Rectal smooth muscle tissue (tissue), 1 donor: ENCODE measurements at regions not wholly inside any gene's neighbourhood (a gene's known extent, or its start where the extent isn't known, plus 50 kb on each side); places are given as distances from the start of the nearest gene placed in this dataset.

Experiments used
- H3K27ac ChIP-seq: one replicate; pipeline ENCODE4 v1.7.0; 2013; ENCODE audit warnings: low read depth, low read length, inconsistent platforms
- H3K27me3 ChIP-seq: one replicate; pipeline ENCODE4 v1.7.0; 2013; ENCODE audit warnings: low read length; ENCODE audit not compliant: control insufficient read depth, insufficient read depth
- H3K36me3 ChIP-seq: one replicate; pipeline ENCODE4 v1.7.0; 2013; ENCODE audit warnings: low read length; ENCODE audit not compliant: control insufficient read depth, insufficient read depth
- H3K4me1 ChIP-seq: one replicate; pipeline ENCODE4 v1.7.0; 2013; ENCODE audit warnings: low read length; ENCODE audit not compliant: control insufficient read depth, insufficient read depth
- H3K4me3 ChIP-seq: one replicate; pipeline ENCODE4 v1.7.0; 2013; ENCODE audit warnings: low read length
- H3K9ac ChIP-seq: one replicate; pipeline ENCODE4 v1.7.0; 2013; ENCODE audit warnings: low read length

- H3K9ac ChIP-seq = no peak overlapping the region
- no peaks in the 10 kb centered on the region for H3K36me3 ChIP-seq
- H3K4me3 ChIP-seq = no peak overlapping the region
- no peaks in the 10 kb centered on the region for H3K27me3 ChIP-seq
- peaks cover 2% of the 10 kb centered on the region for H3K4me1 ChIP-seq
- no peak overlapping the region for H3K27ac ChIP-seq
These were observed 265.0 kb upstream of the PARD3B start for GRCh38 chr2:204280262-204280668.

GRCh38 chr2:204282081-204282480 is 263.2 kb upstream of the PARD3B start:
- no peak overlapping the region for H3K27ac ChIP-seq
- no peak overlapping the region for H3K9ac ChIP-seq
- H3K27me3 ChIP-seq = no peaks in the 10 kb centered on the region
- no peaks in the 10 kb centered on the region for H3K36me3 ChIP-seq
- no peak overlapping the region for H3K4me3 ChIP-seq
- H3K4me1 ChIP-seq = peaks cover 2% of the 10 kb centered on the region

- Histone ChIP-seq H3K36me3 (no peaks in the 10 kb centered on the region), H3K27me3 (no peaks in the 10 kb centered on the region), H3K9ac (no peak overlapping the region), H3K4me1 (peaks cover 2% of the 10 kb centered on the region), H3K4me3 (no peak overlapping the region), H3K27ac (no peak overlapping the region)
These were observed 262.8 kb upstream of the PARD3B start for GRCh38 chr2:204282525-204282924.

- H3K36me3 ChIP-seq = no peaks in the 10 kb centered on the region
- no peak overlapping the region for H3K4me3 ChIP-seq
- no peaks in the 10 kb centered on the region for H3K4me1 ChIP-seq
- no peak overlapping the region for H3K9ac ChIP-seq
- H3K27ac ChIP-seq = no peak overlapping the region
- no peaks in the 10 kb centered on the region for H3K27me3 ChIP-seq
These were observed 256.2 kb upstream of the PARD3B start for GRCh38 chr2:204289066-204289465.

- Histone ChIP-seq H3K4me1 (no peaks in the 10 kb centered on the region), H3K27me3 (no peaks in the 10 kb centered on the region), H3K36me3 (no peaks in the 10 kb centered on the region), H3K27ac (no peak overlapping the region), H3K4me3 (no peak overlapping the region), H3K9ac (no peak overlapping the region)
These were observed 252.8 kb upstream of the PARD3B start for GRCh38 chr2:204292439-204292838.

- Histone ChIP-seq H3K4me1 (no peaks in the 10 kb centered on the region), H3K27ac (no peak overlapping the region), H3K27me3 (no peaks in the 10 kb centered on the region), H3K9ac (no peak overlapping the region), H3K4me3 (no peak overlapping the region), H3K36me3 (no peaks in the 10 kb centered on the region)
These were observed 251.2 kb upstream of the PARD3B start for GRCh38 chr2:204293884-204294747.

GRCh38 chr2:204298404-204298803 is 246.9 kb upstream of the PARD3B start:
- no peaks in the 10 kb centered on the region for H3K27me3 ChIP-seq
- H3K4me3 ChIP-seq = no peak overlapping the region
- H3K27ac ChIP-seq = no peak overlapping the region
- H3K4me1 ChIP-seq = no peaks in the 10 kb centered on the region
- no peak overlapping the region for H3K9ac ChIP-seq
- no peaks in the 10 kb centered on the region for H3K36me3 ChIP-seq

- H3K36me3 ChIP-seq = no peaks in the 10 kb centered on the region
- H3K4me1 ChIP-seq = no peaks in the 10 kb centered on the region
- H3K9ac ChIP-seq = no peak overlapping the region
- H3K4me3 ChIP-seq = no peak overlapping the region
- no peaks in the 10 kb centered on the region for H3K27me3 ChIP-seq
- H3K27ac ChIP-seq = no peak overlapping the region
These were observed 245.5 kb upstream of the PARD3B start for GRCh38 chr2:204299766-204300165.

- Histone ChIP-seq H3K36me3 (no peaks in the 10 kb centered on the region), H3K4me3 (no peak overlapping the region), H3K4me1 (no peaks in the 10 kb centered on the region), H3K27me3 (no peaks in the 10 kb centered on the region), H3K27ac (no peak overlapping the region), H3K9ac (no peak overlapping the region)
These were observed 238.6 kb upstream of the PARD3B start for GRCh38 chr2:204306667-204307066.

GRCh38 chr2:204312105-204312504 is 233.2 kb upstream of the PARD3B start:
- Histone ChIP-seq H3K27ac (no peak overlapping the region), H3K9ac (no peak overlapping the region), H3K4me1 (peaks cover 6% of the 10 kb centered on the region), H3K27me3 (no peaks in the 10 kb centered on the region), H3K4me3 (no peak overlapping the region), H3K36me3 (no peaks in the 10 kb centered on the region)

GRCh38 chr2:204313256-204313655 is 232.0 kb upstream of the PARD3B start:
- H3K9ac ChIP-seq = no peak overlapping the region
- H3K27ac ChIP-seq = no peak overlapping the region
- H3K36me3 ChIP-seq = no peaks in the 10 kb centered on the region
- H3K27me3 ChIP-seq = no peaks in the 10 kb centered on the region
- H3K4me1 ChIP-seq = peaks cover 6% of the 10 kb centered on the region
- H3K4me3 ChIP-seq = no peak overlapping the region

GRCh38 chr2:204315236-204315662 is 230.0 kb upstream of the PARD3B start:
- H3K36me3 ChIP-seq = no peaks in the 10 kb centered on the region
- no peak overlapping the region for H3K9ac ChIP-seq
- H3K4me1 ChIP-seq = peaks cover 6% of the 10 kb centered on the region
- no peak overlapping the region for H3K4me3 ChIP-seq
- no peak overlapping the region for H3K27ac ChIP-seq
- H3K27me3 ChIP-seq = no peaks in the 10 kb centered on the region

GRCh38 chr2:204317640-204318039 is 227.6 kb upstream of the PARD3B start:
- Histone ChIP-seq H3K36me3 (no peaks in the 10 kb centered on the region), H3K4me1 (peaks cover 6% of the 10 kb centered on the region), H3K27ac (no peak overlapping the region), H3K4me3 (no peak overlapping the region), H3K9ac (no peak overlapping the region), H3K27me3 (no peaks in the 10 kb centered on the region)
